ENCODE measurements at regions not wholly inside any gene's neighbourhood (a gene's known extent, or its start where the extent isn't known, plus 50 kb on each side); places are given as distances from the start of the nearest gene placed in this dataset.

- no peak for TF ChIP-seq POLR2A (IDR thresholded peaks at IDR 0.05)
- no peak for TF ChIP-seq CTCF (IDR thresholded peaks at IDR 0.05 in 8 of 11, conservative IDR thresholded peaks at IDR 0.05 in 3 of 11)
- TF ChIP-seq POLR2AphosphoS5 (IDR thresholded peaks at IDR 0.05) = no peak
- Histone ChIP-seq H3K9me3 (peaks cover 0 to 22% (median 9%) of the 10 kb centered on the region in 8 donors), H3K27me3 (replicated peaks in 1 of 7) (no peaks in the 10 kb centered on the region), H3K27ac (no peak overlapping the region), H3K4me1 (peaks cover 0 to 16% (median 6%) of the 10 kb centered on the region in 6 donors), H3K36me3 (peaks cover 0 to 9% (median 0%) of the 10 kb centered on the region in 6 donors), H3K4me3 (no peak overlapping the region)
- WGBS, 5 donors = 27 to 45% (median 29%) methylated on average over 1 of the region's 1 CpG
- intact Hi-C loops (cut with DNase I; ENCODE audit: low total_unique reads) = no loop called here
- DNase-seq = no peak
Measured at GRCh38 chr4:125421547-125421946, 106.8 kb downstream of the FAT4 start.

- Histone ChIP-seq H3K4me1 (peaks cover 0 to 16% (median 6%) of the 10 kb centered on the region in 6 donors), H3K4me3 (no peak overlapping the region), H3K9me3 (peaks cover 0 to 22% (median 9%) of the 10 kb centered on the region in 8 donors), H3K27me3 (replicated peaks in 1 of 7) (no peaks in the 10 kb centered on the region), H3K27ac (no peak overlapping the region), H3K36me3 (peaks cover 0 to 8% (median 0%) of the 10 kb centered on the region in 6 donors)
- TF ChIP-seq CTCF (IDR thresholded peaks at IDR 0.05 in 8 of 11, conservative IDR thresholded peaks at IDR 0.05 in 3 of 11) (no peak), POLR2A (IDR thresholded peaks at IDR 0.05) (no peak), POLR2AphosphoS5 (IDR thresholded peaks at IDR 0.05) (no peak)
- 81 to 96% (median 92%) methylated on average over 2 of the region's 2 CpGs for WGBS, 5 donors
- intact Hi-C loops (cut with DNase I; ENCODE audit: low total_unique reads) = no loop called here
- no peak for DNase-seq
Measured at GRCh38 chr4:125423124-125423523, 108.4 kb downstream of the FAT4 start.

GRCh38 chr4:125428832-125429231 is 114.1 kb downstream of the FAT4 start:
- WGBS, 5 donors = 81 to 89% (median 82%) methylated on average over 2 of the region's 2 CpGs
- DNase-seq = no peak
- intact Hi-C loops (cut with DNase I; ENCODE audit: low total_unique reads) = no loop called here
- Histone ChIP-seq H3K9me3 (peaks cover 0 to 11% (median 3%) of the 10 kb centered on the region in 8 donors), H3K36me3 (no peaks in the 10 kb centered on the region), H3K4me1 (no peaks in the 10 kb centered on the region), H3K27ac (no peak overlapping the region), H3K27me3 (replicated peaks in 1 of 7) (no peaks in the 10 kb centered on the region), H3K4me3 (no peak overlapping the region)
- TF ChIP-seq CTCF (IDR thresholded peaks at IDR 0.05 in 8 of 11, conservative IDR thresholded peaks at IDR 0.05 in 3 of 11) (no peak), POLR2AphosphoS5 (IDR thresholded peaks at IDR 0.05) (no peak), POLR2A (IDR thresholded peaks at IDR 0.05) (no peak)

GRCh38 chr4:125430086-125430485 is 115.3 kb downstream of the FAT4 start:
- no peak overlapping the region for H3K27ac ChIP-seq
- WGBS, 5 donors = 69 to 94% (median 84%) methylated on average over 3 to 4 of the region's 4 CpGs
- intact Hi-C loops (cut with DNase I; ENCODE audit: low total_unique reads) = no loop called here
- H3K9me3 ChIP-seq = no peaks in the 10 kb centered on the region
- H3K4me3 ChIP-seq = no peak overlapping the region
- no peak for TF ChIP-seq POLR2A (IDR thresholded peaks at IDR 0.05)
- TF ChIP-seq POLR2AphosphoS5 (IDR thresholded peaks at IDR 0.05) = no peak
- TF ChIP-seq CTCF (IDR thresholded peaks at IDR 0.05 in 8 of 11, conservative IDR thresholded peaks at IDR 0.05 in 3 of 11) = no peak
- H3K27me3 ChIP-seq (replicated peaks in 1 of 7) = no peaks in the 10 kb centered on the region
- no peaks in the 10 kb centered on the region for H3K4me1 ChIP-seq
- peaks cover 0 to 7% (median 0%) of the 10 kb centered on the region in 6 donors for H3K36me3 ChIP-seq
- DNase-seq = no peak

Measured in spleen (tissue), 11 donors.